NCI-H446 (cell line): ENCODE measurements at regions not wholly inside any gene's neighbourhood (a gene's known extent, or its start where the extent isn't known, plus 50 kb on each side); places are given as distances from the start of the nearest gene placed in this dataset.

ENCODE experiments used
- DNase-seq, 2 experiments: peaks; one replicate each; lab custom pipeline; 2025; lab: John Stamatoyannopoulos, UW

GRCh38 chr4:186889876-186890643 lies 166.4 kb upstream of the FAT1 start:
- DNase-seq = no peak

- no peak for DNase-seq
Observed at GRCh38 chr4:186891859-186892486, 168.3 kb upstream of the FAT1 start.

GRCh38 chr4:186898367-186898766 lies 174.7 kb upstream of the FAT1 start:
- DNase-seq = no peak

- no peak for DNase-seq
Observed at GRCh38 chr4:186900232-186900900, 176.7 kb upstream of the FAT1 start.

- DNase-seq = no peak
Observed at GRCh38 chr4:186900984-186901383, 177.3 kb upstream of the FAT1 start.

GRCh38 chr4:186901850-186902249 lies 178.2 kb upstream of the FAT1 start:
- no peak for DNase-seq

- DNase-seq = no peak
Observed at GRCh38 chr4:186902361-186902760, 178.7 kb upstream of the FAT1 start.

- DNase-seq = no peak
Observed at GRCh38 chr4:186904101-186904500, 180.4 kb upstream of the FAT1 start.

- DNase-seq = no peak
Observed at GRCh38 chr4:186906722-186907121, 183.1 kb upstream of the FAT1 start.

- no peak for DNase-seq
Observed at GRCh38 chr4:186910385-186910784, 186.7 kb upstream of the FAT1 start.

GRCh38 chr4:186912606-186913005 lies 188.9 kb upstream of the FAT1 start:
- no peak for DNase-seq

- no peak for DNase-seq
Observed at GRCh38 chr4:186915816-186916215, 192.2 kb upstream of the FAT1 start.

- DNase-seq = no peak
Observed at GRCh38 chr4:186917136-186917535, 193.5 kb upstream of the FAT1 start.

- DNase-seq = no peak
Observed at GRCh38 chr4:186918466-186918865, 194.8 kb upstream of the FAT1 start.

GRCh38 chr4:186919340-186919739 lies 195.7 kb upstream of the FAT1 start:
- no peak for DNase-seq

- no peak for DNase-seq
Observed at GRCh38 chr4:186920483-186920882, 196.8 kb upstream of the FAT1 start.

GRCh38 chr4:186920992-186921391 lies 197.3 kb upstream of the FAT1 start:
- no peak for DNase-seq

- no peak for DNase-seq
Observed at GRCh38 chr4:186924723-186925122, 201.1 kb upstream of the FAT1 start.

- no peak for DNase-seq
Observed at GRCh38 chr4:186927624-186928023, 204.0 kb upstream of the FAT1 start.

- DNase-seq = no peak
Observed at GRCh38 chr4:186930024-186930423, 206.4 kb upstream of the FAT1 start.

- no peak for DNase-seq
Observed at GRCh38 chr4:186931519-186931918, 207.9 kb upstream of the FAT1 start.

- DNase-seq = no peak
Observed at GRCh38 chr4:186932196-186932595, 208.5 kb upstream of the FAT1 start.

GRCh38 chr4:186932631-186933187 lies 209.1 kb upstream of the FAT1 start:
- no peak for DNase-seq
